ENCODE measurements at regions not wholly inside any gene's neighbourhood (a gene's known extent, or its start where the extent isn't known, plus 50 kb on each side); places are given as distances from the start of the nearest gene placed in this dataset.
A peak's percentile ranks its signal among the peaks of the same experiment; 100 is the strongest.

GRCh38 chr9:107737610-107737986 lies 248.0 kb upstream of the KLF4 start:
- H3K4me3 ChIP-seq (ENCODE audit: insufficient read depth, low read depth, low read length), result no peak overlapping the region
- H3K4me1 ChIP-seq (ENCODE audit: insufficient read depth, low read length), result peaks cover 34% of the 10 kb centered on the region
- no peaks in the 10 kb centered on the region for H3K9me3 ChIP-seq (ENCODE audit: insufficient read depth, low read depth, low read length)
- no peak overlapping the region for H3K4me2 ChIP-seq (ENCODE audit: low read length)
- H3K9ac ChIP-seq (ENCODE audit: low read length), result peak overlapping the region; percentile 66
- no peaks in the 10 kb centered on the region for H3K79me2 ChIP-seq (ENCODE audit: insufficient read depth, low read length)
- no peaks in the 10 kb centered on the region for H3K36me3 ChIP-seq (ENCODE audit: insufficient read depth, low read length)
- Mint-ChIP-seq H3K9me3 (ENCODE audit: unreplicated experiment) (no peaks in the 10 kb centered on the region), H3K27ac (ENCODE audit: unreplicated experiment) (peak overlapping the region; percentile 6), H3K4me1 (ENCODE audit: low read depth, unreplicated experiment) (peaks cover 7% of the 10 kb centered on the region), H3K4me3 (ENCODE audit: unreplicated experiment) (no peak overlapping the region), H3K36me3 (ENCODE audit: low read depth, unreplicated experiment) (no peaks in the 10 kb centered on the region), H3K27me3 (ENCODE audit: low read depth, unreplicated experiment) (peaks cover 27% of the 10 kb centered on the region)
- no peaks in the 10 kb centered on the region for H3K27me3 ChIP-seq (ENCODE audit: insufficient read depth, low read length)
- TF ChIP-seq CTCF (IDR thresholded peaks at IDR 0.05; ENCODE audit: insufficient read depth, low read depth, low read length), result no peak
- TF ChIP-seq EZH2 (IDR thresholded peaks at IDR 0.05; ENCODE audit: insufficient read depth, low read length), result no peak
- H2AFZ ChIP-seq (ENCODE audit: low read depth, low read length), result no peak overlapping the region
- H4K20me1 ChIP-seq (ENCODE audit: insufficient read depth, low read length), result no peaks in the 10 kb centered on the region
- peak overlapping the region; percentile 79 for H3K27ac ChIP-seq (ENCODE audit: low read depth, low read length)
- no peak for FAIRE-seq
- DNase-seq (ENCODE audit: low read depth), result no peak

- no peak for TF ChIP-seq EZH2 (IDR thresholded peaks at IDR 0.05; ENCODE audit: insufficient read depth, low read length)
- TF ChIP-seq CTCF (IDR thresholded peaks at IDR 0.05; ENCODE audit: insufficient read depth, low read depth, low read length), result no peak
- H3K27ac Mint-ChIP-seq (ENCODE audit: unreplicated experiment), result no peak overlapping the region
- H3K36me3 Mint-ChIP-seq (ENCODE audit: low read depth, unreplicated experiment), result no peaks in the 10 kb centered on the region
- peaks cover 23% of the 10 kb centered on the region for H3K27me3 Mint-ChIP-seq (ENCODE audit: low read depth, unreplicated experiment)
- H2AFZ ChIP-seq (ENCODE audit: low read depth, low read length), result no peak overlapping the region
- H3K4me1 ChIP-seq (ENCODE audit: insufficient read depth, low read length), result peaks cover 35% of the 10 kb centered on the region
- no peak overlapping the region for H3K27ac ChIP-seq (ENCODE audit: low read depth, low read length)
- no peak for FAIRE-seq
- no peaks in the 10 kb centered on the region for H3K27me3 ChIP-seq (ENCODE audit: insufficient read depth, low read length)
- no peak overlapping the region for H3K9ac ChIP-seq (ENCODE audit: low read length)
- H3K4me3 Mint-ChIP-seq (ENCODE audit: unreplicated experiment), result no peak overlapping the region
- no peaks in the 10 kb centered on the region for H3K9me3 Mint-ChIP-seq (ENCODE audit: unreplicated experiment)
- H3K4me3 ChIP-seq (ENCODE audit: insufficient read depth, low read depth, low read length), result no peak overlapping the region
- no peaks in the 10 kb centered on the region for H4K20me1 ChIP-seq (ENCODE audit: insufficient read depth, low read length)
- no peak for DNase-seq (ENCODE audit: low read depth)
- H3K36me3 ChIP-seq (ENCODE audit: insufficient read depth, low read length), result no peaks in the 10 kb centered on the region
- peaks cover 7% of the 10 kb centered on the region for H3K4me1 Mint-ChIP-seq (ENCODE audit: low read depth, unreplicated experiment)
- no peak overlapping the region for H3K4me2 ChIP-seq (ENCODE audit: low read length)
- no peaks in the 10 kb centered on the region for H3K9me3 ChIP-seq (ENCODE audit: insufficient read depth, low read depth, low read length)
- H3K79me2 ChIP-seq (ENCODE audit: insufficient read depth, low read length), result no peaks in the 10 kb centered on the region
Measured at GRCh38 chr9:107735821-107736220, 246.3 kb upstream of the KLF4 start.

GRCh38 chr9:107734256-107735013 lies 244.9 kb upstream of the KLF4 start:
- H3K36me3 ChIP-seq (ENCODE audit: insufficient read depth, low read length), result no peaks in the 10 kb centered on the region
- peaks cover 16% of the 10 kb centered on the region for H3K27me3 Mint-ChIP-seq (ENCODE audit: low read depth, unreplicated experiment)
- no peaks in the 10 kb centered on the region for H4K20me1 ChIP-seq (ENCODE audit: insufficient read depth, low read length)
- H3K4me2 ChIP-seq (ENCODE audit: low read length), result peak overlapping the region; percentile 27
- no peaks in the 10 kb centered on the region for H3K79me2 ChIP-seq (ENCODE audit: insufficient read depth, low read length)
- no peaks in the 10 kb centered on the region for H3K9me3 Mint-ChIP-seq (ENCODE audit: unreplicated experiment)
- no peak overlapping the region for H3K27ac Mint-ChIP-seq (ENCODE audit: unreplicated experiment)
- no peaks in the 10 kb centered on the region for H3K36me3 Mint-ChIP-seq (ENCODE audit: low read depth, unreplicated experiment)
- H3K4me1 ChIP-seq (ENCODE audit: insufficient read depth, low read length), result peaks cover 32% of the 10 kb centered on the region
- H3K4me3 ChIP-seq (ENCODE audit: insufficient read depth, low read depth, low read length), result no peak overlapping the region
- no peaks in the 10 kb centered on the region for H3K9me3 ChIP-seq (ENCODE audit: insufficient read depth, low read depth, low read length)
- FAIRE-seq (no peak), DNase-seq (ENCODE audit: low read depth) (peak; percentile 89)
- TF ChIP-seq EZH2 (IDR thresholded peaks at IDR 0.05; ENCODE audit: insufficient read depth, low read length) (no peak), CTCF (IDR thresholded peaks at IDR 0.05; ENCODE audit: insufficient read depth, low read depth, low read length) (no peak)
- peaks cover 7% of the 10 kb centered on the region for H3K4me1 Mint-ChIP-seq (ENCODE audit: low read depth, unreplicated experiment)
- no peak overlapping the region for H3K4me3 Mint-ChIP-seq (ENCODE audit: unreplicated experiment)
- H3K27ac ChIP-seq (ENCODE audit: low read depth, low read length), result no peak overlapping the region
- no peak overlapping the region for H3K9ac ChIP-seq (ENCODE audit: low read length)
- H2AFZ ChIP-seq (ENCODE audit: low read depth, low read length), result no peak overlapping the region
- no peaks in the 10 kb centered on the region for H3K27me3 ChIP-seq (ENCODE audit: insufficient read depth, low read length)

All from astrocyte (in vitro differentiated cells and primary cell).